Endothelial cell of umbilical vein (primary cell): ENCODE measurements at regions not wholly inside any gene's neighbourhood (a gene's known extent, or its start where the extent isn't known, plus 50 kb on each side); places are given as distances from the start of the nearest gene placed in this dataset.
"Not testable (repeated sequence)": the region's sequence is repeated elsewhere in the genome, so short reads cannot be mapped to it uniquely, and the experiment has no call there.

Experiments used
- BruUV-seq: library from RNA; stranded (reverse); fragments of 400-500 nt; replicated peaks from 2 replicates; lab custom pipeline; 2021; lab: Mats Ljungman, UMichigan
- CTCF ChIA-PET: fragments of 300-600, 350-600 bp; sonication (Branson Sonifier 250); formaldehyde crosslinking; loops from one replicate; lab custom pipeline; 2021; ENCODE audit warnings: antibody characterized with exemption, inconsistent platforms; lab: Charles Lee
- POLR2A ChIA-PET: fragments of 300-600, 350-600 bp; sonication (Branson Sonifier 250); formaldehyde crosslinking; loops from one replicate; lab custom pipeline; 2021; ENCODE audit warnings: antibody characterized with exemption, inconsistent platforms; lab: Charles Lee
- DNase-seq: peaks from one replicate; pipeline ENCODE4 v3.0.0-alpha.2; 2011; ENCODE audit warnings: low read depth, low spot score
- FAIRE-seq: peaks from 2 replicates; lab custom pipeline; 2011; peaks lifted over from hg19 to GRCh38; lab: Jason Lieb, UNC
- H2AFZ ChIP-seq: 2 replicates; pipeline ENCODE4 v1.6.0; 2012; ENCODE audit warnings: low read depth, low read length, control low read depth, inconsistent platforms
- H3K27ac ChIP-seq: 2 replicates; pipeline ENCODE4 v1.5.1; 2011; ENCODE audit warnings: low read depth, mild to moderate bottlenecking, control low read depth, low read length, moderate library complexity; ENCODE audit not compliant: insufficient read depth
- H3K27me3 ChIP-seq, 2 experiments: 2 replicates each; pipeline versions ENCODE4 v1.6.0 to v1.6.1; 2011; ENCODE audit warnings: low read length in 2 of 2, mixed read lengths in 1 of 2; ENCODE audit not compliant: control insufficient read depth in 2 of 2, insufficient read depth in 2 of 2
- H3K36me3 ChIP-seq, 2 experiments: 2 replicates in 1 of 2; 3 replicates in 1 of 2; pipeline ENCODE4 v1.5.1; 2011; ENCODE audit warnings: low read length in 2 of 2, mild to moderate bottlenecking in 1 of 2, moderate library complexity in 1 of 2; ENCODE audit not compliant: control insufficient read depth in 2 of 2, insufficient read depth in 2 of 2; ENCODE audit errors: extremely low read depth in 1 of 2
- H3K4me1 ChIP-seq: 3 replicates; pipeline ENCODE4 v1.5.1; 2011; ENCODE audit warnings: mild to moderate bottlenecking, low read length; ENCODE audit not compliant: control insufficient read depth, insufficient read depth; ENCODE audit errors: extremely low read depth
- H3K4me2 ChIP-seq: 2 replicates; pipeline ENCODE4 v1.6.1; 2011; ENCODE audit warnings: low read length, control low read depth, mixed read lengths; ENCODE audit not compliant: insufficient read depth
- H3K4me3 ChIP-seq, 3 experiments: fragments of 200-600 bp in 1 of 3; sonication (generic), shearing (Covaris generic) in 1 of 3; replicated peaks in 1 of 3; 2 replicates each; pipeline ENCODE4 v1.5.1; 2011 to 2016; ENCODE audit warnings: control low read depth in 3 of 3, low read length in 3 of 3, mild to moderate bottlenecking in 2 of 3, inconsistent platforms in 1 of 3, low read depth in 1 of 3, moderate library complexity in 1 of 3; ENCODE audit not compliant: insufficient read depth in 1 of 3
- H3K79me2 ChIP-seq: 2 replicates; pipeline ENCODE4 v1.6.0; 2012; ENCODE audit warnings: low read length, inconsistent platforms; ENCODE audit not compliant: control insufficient read depth, insufficient read depth
- H3K9ac ChIP-seq: replicated peaks from 2 replicates; pipeline ENCODE3; 2011; ENCODE audit warnings: low read length, control low read depth; ENCODE audit not compliant: insufficient read depth; ENCODE audit errors: extremely low read depth
- H3K9me1 ChIP-seq: replicated peaks from 3 replicates; pipeline ENCODE4 v1.6.0; 2011; ENCODE audit warnings: mild to moderate bottlenecking, low read length; ENCODE audit not compliant: control insufficient read depth, insufficient read depth; ENCODE audit errors: extremely low read depth
- H3K9me3 ChIP-seq: replicated peaks from 2 replicates; pipeline ENCODE4 v1.5.1; 2012; ENCODE audit warnings: low read length, inconsistent platforms; ENCODE audit not compliant: control insufficient read depth, insufficient read depth
- H4K20me1 ChIP-seq: replicated peaks from 2 replicates; pipeline ENCODE3; 2011; ENCODE audit warnings: mild to moderate bottlenecking, low read length; ENCODE audit not compliant: control insufficient read depth, insufficient read depth; ENCODE audit errors: extremely low read depth
- EZH2 ChIP-seq: IDR thresholded peaks from 2 replicates; pipeline ENCODE4 v1.6.1; 2012; ENCODE audit warnings: borderline replicate concordance, low read depth, mild to moderate bottlenecking, moderate library complexity, low read length, inconsistent platforms; ENCODE audit not compliant: severe bottlenecking
- FOS ChIP-seq: IDR thresholded peaks from 2 replicates; pipeline ENCODE4 v1.6.1; 2011; ENCODE audit warnings: mild to moderate bottlenecking, low read length, moderate library complexity, borderline replicate concordance; ENCODE audit not compliant: insufficient read depth
- GATA2 ChIP-seq: IDR thresholded peaks from 2 replicates; pipeline ENCODE4 v1.7.0; 2011; ENCODE audit warnings: low read depth, mild to moderate bottlenecking, moderate library complexity, mixed read lengths, low read length; ENCODE audit not compliant: insufficient read length, insufficient read depth
- JUN ChIP-seq: IDR thresholded peaks from 2 replicates; pipeline ENCODE4 v1.6.1; 2011; ENCODE audit warnings: borderline replicate concordance, low read depth; ENCODE audit not compliant: insufficient read length, insufficient read depth
- MYC ChIP-seq: IDR thresholded peaks from one replicate; pipeline ENCODE4 v1.6.1; 2011; ENCODE audit warnings: mild to moderate bottlenecking, low read depth, low read length
- POLR2A ChIP-seq: IDR thresholded peaks from 2 replicates; pipeline ENCODE4 v1.6.1; 2012; ENCODE audit warnings: low read depth, mild to moderate bottlenecking, control low read depth, low read length
- POLR2AphosphoS5 ChIP-seq: IDR thresholded peaks from 2 replicates; pipeline ENCODE4 v1.6.1; 2012; ENCODE audit warnings: low read depth, mild to moderate bottlenecking, control low read depth, low read length, moderate library complexity; ENCODE audit not compliant: insufficient read depth
- dilution Hi-C: fragments of 300-500 bp; cut with MboI; formaldehyde crosslinking; loops from one replicate; pipeline ENCODE4 v1.15.0; 2019; ENCODE audit warnings: low sequenced_read_pairs; ENCODE audit not compliant: extremely low pct_ligation_motif_present
- intact Hi-C: fragments of 100-400 bp; cut with micrococcal nuclease; formaldehyde crosslinking; loops from one replicate; pipeline ENCODE4 v1.10.0; 2022
- TF ChIP-seq, protein P1 (sequence below), 2 donors: IDR thresholded peaks; 1 replicate in 1 of 2; 2 replicates in 1 of 2; pipeline ENCODE4 v1.5.1; 2011; ENCODE audit warnings: low read length in 2 of 2, mild to moderate bottlenecking in 2 of 2, moderate library complexity in 2 of 2, control low read depth in 1 of 2, inconsistent platforms in 1 of 2, low read depth in 1 of 2; ENCODE audit not compliant: insufficient read depth in 1 of 2; ENCODE audit errors: extremely low read depth in 1 of 2
- TF ChIP-seq, protein P2 (sequence below): IDR thresholded peaks from 2 replicates; pipeline ENCODE4 v1.6.1; 2011; ENCODE audit not compliant: insufficient read depth, insufficient read length

DNA sequence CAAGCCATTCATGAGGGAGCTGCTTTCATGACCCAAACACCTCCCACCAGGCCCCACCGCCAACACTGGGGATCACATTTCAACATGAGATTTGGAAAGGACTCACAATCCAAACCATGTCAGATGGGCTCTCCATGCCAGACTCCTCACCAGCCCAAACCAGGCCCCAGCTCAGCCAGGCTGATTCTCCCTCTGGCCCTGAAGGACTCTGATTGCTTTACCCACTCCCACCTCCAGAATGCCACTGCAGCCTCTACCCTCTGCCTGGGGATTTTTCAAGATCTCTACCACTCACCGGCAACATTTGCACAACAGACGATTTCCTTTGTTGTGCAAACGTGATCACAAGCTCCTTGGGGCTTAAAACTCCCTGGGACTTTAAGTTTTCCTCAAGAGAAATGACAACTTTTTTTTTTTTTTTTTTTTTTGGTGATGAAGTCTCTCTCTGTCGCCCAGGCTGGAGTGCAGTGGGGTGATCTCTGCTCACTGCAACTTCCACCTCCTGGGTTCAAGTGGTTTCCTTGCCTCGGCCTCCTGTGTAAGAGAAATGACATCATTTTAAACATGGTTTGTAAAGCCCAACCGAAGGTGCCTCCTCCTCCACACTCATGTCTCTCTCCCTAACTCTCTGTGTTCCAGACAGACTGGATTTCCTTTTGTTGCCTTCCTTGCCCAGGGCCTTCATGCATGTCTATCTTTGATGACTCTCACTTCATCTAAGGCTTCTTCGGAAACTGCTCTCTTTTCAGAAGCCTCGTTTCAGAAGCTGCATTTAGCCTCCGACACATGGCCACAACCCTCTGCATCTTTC, 147.0 kb downstream of the CDH26 start:
- FAIRE-seq (no peak), DNase-seq (no peak)
- dilution Hi-C loops (no loop called here), intact Hi-C loops (no loop called here)
- Histone ChIP-seq H3K27ac (no peak overlapping the region), H4K20me1 (no peaks in the 10 kb centered on the region), H3K9me1 (no peaks in the 10 kb centered on the region), H2AFZ (no peak overlapping the region), H3K36me3 (no peaks in the 10 kb centered on the region), H3K4me2 (no peak overlapping the region), H3K4me3 (no peak overlapping the region), H3K4me1 (no peaks in the 10 kb centered on the region), H3K27me3 (no peaks in the 10 kb centered on the region), H3K9me3 (peaks cover 8% of the 10 kb centered on the region), H3K9ac (no peak overlapping the region), H3K79me2 (no peaks in the 10 kb centered on the region)
- no TSS peak for BruUV-seq
- TF ChIP-seq, protein P1, sequence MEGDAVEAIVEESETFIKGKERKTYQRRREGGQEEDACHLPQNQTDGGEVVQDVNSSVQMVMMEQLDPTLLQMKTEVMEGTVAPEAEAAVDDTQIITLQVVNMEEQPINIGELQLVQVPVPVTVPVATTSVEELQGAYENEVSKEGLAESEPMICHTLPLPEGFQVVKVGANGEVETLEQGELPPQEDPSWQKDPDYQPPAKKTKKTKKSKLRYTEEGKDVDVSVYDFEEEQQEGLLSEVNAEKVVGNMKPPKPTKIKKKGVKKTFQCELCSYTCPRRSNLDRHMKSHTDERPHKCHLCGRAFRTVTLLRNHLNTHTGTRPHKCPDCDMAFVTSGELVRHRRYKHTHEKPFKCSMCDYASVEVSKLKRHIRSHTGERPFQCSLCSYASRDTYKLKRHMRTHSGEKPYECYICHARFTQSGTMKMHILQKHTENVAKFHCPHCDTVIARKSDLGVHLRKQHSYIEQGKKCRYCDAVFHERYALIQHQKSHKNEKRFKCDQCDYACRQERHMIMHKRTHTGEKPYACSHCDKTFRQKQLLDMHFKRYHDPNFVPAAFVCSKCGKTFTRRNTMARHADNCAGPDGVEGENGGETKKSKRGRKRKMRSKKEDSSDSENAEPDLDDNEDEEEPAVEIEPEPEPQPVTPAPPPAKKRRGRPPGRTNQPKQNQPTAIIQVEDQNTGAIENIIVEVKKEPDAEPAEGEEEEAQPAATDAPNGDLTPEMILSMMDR (IDR thresholded peaks at IDR 0.05; ENCODE audit: extremely low read depth in 1 of 2, insufficient read depth in 1 of 2, low read depth in 1 of 2, low read length in 2 of 2) = no peak
- no peak for TF ChIP-seq JUN
- no peak for TF ChIP-seq EZH2
- no peak for TF ChIP-seq POLR2A
- TF ChIP-seq, protein P2, sequence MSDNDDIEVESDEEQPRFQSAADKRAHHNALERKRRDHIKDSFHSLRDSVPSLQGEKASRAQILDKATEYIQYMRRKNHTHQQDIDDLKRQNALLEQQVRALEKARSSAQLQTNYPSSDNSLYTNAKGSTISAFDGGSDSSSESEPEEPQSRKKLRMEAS = no peak
- no peak for TF ChIP-seq FOS
- no peak for TF ChIP-seq MYC
- no peak for TF ChIP-seq POLR2AphosphoS5
- no peak for TF ChIP-seq GATA2
- ChIA-PET CTCF (no interaction called here), POLR2A (no interaction called here)

DNA sequence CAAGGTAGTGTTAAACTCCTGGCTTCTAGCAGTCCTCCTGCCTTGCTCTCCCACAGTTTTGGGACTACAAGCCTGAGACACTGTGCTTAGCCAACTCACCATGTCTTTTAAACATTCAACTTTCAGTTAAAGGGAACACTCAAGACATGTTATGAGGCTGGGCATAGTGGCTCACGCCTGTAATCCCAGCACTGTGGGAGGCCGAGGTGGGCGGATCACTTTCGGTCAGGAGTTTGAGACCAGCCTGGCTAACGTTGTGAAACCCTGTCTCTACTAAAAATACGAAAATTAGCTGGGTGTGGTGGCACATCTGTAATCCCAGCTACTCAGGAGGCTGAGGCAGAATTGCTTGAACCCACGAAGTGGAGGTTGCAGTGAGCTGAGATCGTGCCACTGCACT, 148.0 kb downstream of the CDH26 start:
- intact Hi-C loops, H2AFZ ChIP-seq, H3K9me1 ChIP-seq, H3K9ac ChIP-seq, H3K27me3 ChIP-seq, dilution Hi-C loops, H3K4me1 ChIP-seq, POLR2A ChIA-PET, BruUV-seq, H4K20me1 ChIP-seq, H3K9me3 ChIP-seq, FAIRE-seq, H3K4me3 ChIP-seq, H3K79me2 ChIP-seq, H3K4me2 ChIP-seq, H3K27ac ChIP-seq, H3K36me3 ChIP-seq, DNase-seq, CTCF ChIA-PET: not testable (repeated sequence)
